HG03457 (cell line): ENCODE measurements at regions not wholly inside any gene's neighbourhood (a gene's known extent, or its start where the extent isn't known, plus 50 kb on each side); places are given as distances from the start of the nearest gene placed in this dataset.
"Not testable (repeated sequence)": the region's sequence is repeated elsewhere in the genome, so short reads cannot be mapped to it uniquely, and the experiment has no call there.

Source experiments
- ATAC-seq: cut with Tn5 transposase; IDR thresholded peaks from one replicate; pipeline ENCODE4 v1.9.1; 2021; ENCODE audit warnings: moderate number of reproducible peaks; ENCODE audit not compliant: unreplicated experiment

DNA sequence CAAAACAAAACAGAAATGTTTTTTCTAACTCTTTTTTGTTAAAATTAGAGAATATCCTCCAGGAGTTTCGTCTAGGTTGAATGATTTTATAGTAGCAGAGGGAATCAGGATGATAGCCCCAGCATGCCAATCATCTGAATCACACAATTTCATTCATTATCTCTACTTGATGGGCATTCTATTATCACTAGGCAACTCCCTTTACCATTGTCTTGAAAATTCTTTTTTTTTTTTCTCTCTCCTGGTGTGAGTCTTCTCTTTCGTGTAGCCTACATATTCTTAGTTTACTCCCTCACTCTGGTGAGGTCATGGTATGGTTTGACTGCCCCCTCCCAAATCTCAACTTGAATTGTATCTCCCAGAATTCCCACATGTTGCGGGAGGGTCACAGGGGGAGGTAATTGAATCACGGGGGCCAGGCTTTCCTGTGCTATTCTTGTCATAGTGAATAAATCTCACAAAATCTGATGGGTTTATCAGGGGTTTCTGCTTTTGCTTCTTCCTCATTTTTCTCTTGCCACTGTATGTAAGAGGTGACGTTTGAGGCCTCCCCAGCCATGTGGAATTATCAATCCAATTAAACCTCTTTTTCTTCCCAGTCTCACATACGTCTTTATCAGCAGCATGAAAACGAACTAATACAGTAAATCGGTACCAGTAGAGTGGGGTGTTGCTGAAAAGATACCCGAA is 105.0 kb downstream of the OTUD1 start:
- ATAC-seq = no peak

DNA sequence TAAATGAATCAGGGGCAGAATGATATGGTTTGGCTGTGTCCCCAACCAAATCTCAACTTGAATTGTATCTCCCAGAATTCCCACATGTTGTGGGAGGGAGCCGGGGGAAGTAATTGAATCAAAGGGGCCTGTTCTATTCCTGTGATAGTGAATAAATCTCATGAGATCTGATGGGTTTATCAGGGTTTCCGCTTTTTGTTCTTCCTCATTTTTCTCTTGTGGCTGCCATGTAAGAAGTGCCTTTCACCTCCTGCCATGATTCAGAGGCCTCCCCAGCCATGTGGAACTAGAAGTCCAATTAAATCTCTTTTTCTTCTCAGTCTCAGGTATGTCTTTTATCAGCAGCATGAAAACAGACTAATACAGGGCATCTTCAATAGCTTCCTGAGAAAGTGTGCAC is 107.0 kb downstream of the OTUD1 start:
- ATAC-seq = not testable (repeated sequence)

GRCh38 chr10:23556727-23557440 is 118.0 kb downstream of the OTUD1 start:
- no peak for ATAC-seq

DNA sequence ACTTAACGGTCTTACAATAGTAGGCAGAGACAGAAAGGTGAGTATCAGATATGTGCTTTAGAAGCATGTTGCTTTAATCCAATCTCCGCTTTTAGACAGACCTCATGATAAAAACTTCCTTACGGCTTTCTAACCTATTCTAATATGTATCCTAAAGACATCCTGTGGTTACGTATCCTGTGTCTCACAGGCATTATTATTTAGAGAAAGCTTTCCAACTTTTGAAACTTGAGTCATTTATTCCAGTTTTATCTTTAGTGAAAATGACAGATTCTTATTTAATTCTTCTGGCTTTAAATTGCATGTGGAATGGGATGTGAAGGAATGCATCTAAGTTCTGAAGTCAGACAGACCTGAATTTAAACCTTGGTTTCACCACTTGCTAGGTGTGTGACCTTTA is 118.9 kb downstream of the OTUD1 start:
- ATAC-seq = no peak

DNA sequence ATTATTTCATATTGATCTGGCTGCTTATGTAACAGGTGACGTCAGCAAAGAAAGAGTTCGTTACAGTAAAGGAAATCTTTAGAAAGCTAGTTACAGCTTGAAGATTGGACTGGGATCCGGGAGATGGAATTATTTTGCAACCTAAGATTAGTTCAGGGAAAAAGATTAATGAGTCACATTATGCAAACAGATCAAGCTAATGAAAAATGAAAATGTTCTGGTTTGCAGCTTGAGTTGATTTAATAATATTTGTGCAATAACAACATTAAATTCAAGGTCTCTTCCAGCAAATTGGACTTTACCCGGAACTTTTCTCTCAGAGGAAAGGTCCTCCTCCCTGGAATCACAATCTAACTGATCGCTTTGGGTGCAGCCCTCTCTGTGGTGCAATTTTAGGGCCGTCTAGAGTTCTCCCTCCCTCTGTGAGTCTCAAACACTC is 119.5 kb downstream of the OTUD1 start:
- ATAC-seq = no peak

DNA sequence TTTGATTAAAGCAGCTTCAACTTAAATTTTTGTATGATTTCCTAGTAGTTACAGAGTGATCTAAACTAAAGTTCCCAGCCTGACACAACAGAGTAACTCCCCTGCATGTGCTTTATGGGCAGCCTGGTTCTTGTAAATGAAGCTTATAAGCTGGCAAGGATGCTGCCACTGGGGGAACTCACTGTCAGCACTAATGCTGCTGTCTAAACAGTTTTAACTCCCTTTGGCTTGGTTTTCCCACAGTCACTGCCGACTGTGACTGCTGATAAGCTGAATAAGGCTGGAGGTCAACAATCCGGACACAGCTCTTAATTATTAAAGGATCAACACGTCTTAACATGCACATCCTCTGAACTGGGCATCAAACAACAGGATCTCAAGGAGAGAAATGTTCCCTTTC is 130.1 kb downstream of the OTUD1 start:
- ATAC-seq = no peak

- no peak for ATAC-seq
Measured at GRCh38 chr10:23571884-23572283, 133.0 kb downstream of the OTUD1 start.

- no peak for ATAC-seq
Measured at GRCh38 chr10:23581906-23582450, 143.1 kb downstream of the OTUD1 start.

- no peak for ATAC-seq
Measured at GRCh38 chr10:23584396-23584795, 145.5 kb downstream of the OTUD1 start.

DNA sequence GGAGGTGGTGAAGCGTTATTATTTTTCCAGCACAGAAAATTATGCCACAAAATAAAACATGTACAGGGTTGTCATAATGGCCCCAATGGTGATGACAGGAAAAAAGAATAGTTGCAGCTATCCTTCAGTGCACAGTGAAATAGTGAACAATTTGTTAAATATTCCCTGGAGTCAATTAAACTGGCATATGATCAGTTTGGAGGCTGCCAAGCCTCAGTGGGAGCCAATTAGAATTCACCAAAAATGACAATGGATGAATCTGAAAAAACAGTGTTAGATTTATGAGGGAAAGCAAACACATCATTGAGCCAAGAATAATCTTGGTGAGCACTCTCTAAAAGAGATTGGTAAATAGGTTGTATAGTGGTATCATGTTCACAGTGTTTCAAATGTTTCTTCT is 146.3 kb downstream of the OTUD1 start:
- ATAC-seq = no peak

DNA sequence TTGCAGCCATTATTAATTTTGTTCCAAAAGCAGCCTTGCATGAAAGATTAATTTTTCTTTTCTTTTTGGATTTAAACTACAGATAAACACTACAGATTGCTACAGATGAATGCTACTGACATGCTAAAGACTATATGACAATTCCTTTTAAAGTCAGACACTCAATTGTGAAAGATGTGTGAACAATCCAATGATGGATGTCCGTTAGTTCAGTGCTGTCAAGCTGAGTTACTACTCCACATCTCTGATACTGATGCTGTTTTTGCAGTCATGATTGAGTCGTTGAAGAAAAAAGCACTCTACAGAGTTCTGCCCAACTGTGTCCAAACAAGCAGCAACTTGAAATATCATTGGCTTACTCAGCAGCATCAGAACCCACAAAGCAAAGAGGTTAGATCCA is 146.8 kb downstream of the OTUD1 start:
- ATAC-seq = no peak

DNA sequence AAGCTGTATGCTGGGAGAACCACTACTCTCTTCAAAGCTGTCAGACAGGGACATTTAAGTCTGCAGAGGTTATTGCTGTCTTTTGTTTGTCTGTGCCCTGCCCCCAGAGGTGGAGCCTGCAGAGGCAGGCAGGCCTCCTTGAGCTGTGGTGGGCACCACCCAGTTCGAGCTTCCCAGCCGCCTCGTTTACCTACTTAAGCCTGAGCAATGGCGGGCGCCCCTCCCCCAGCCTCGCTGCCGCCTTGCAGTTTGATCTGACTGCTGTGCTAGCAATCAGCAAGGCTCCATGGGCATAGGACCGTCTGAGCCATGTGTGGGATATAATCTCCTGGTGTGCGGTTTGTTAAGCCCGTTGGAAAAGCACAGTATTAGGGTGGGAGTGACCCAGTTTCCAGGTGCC is 156.4 kb downstream of the OTUD1 start:
- not testable (repeated sequence) for ATAC-seq

DNA sequence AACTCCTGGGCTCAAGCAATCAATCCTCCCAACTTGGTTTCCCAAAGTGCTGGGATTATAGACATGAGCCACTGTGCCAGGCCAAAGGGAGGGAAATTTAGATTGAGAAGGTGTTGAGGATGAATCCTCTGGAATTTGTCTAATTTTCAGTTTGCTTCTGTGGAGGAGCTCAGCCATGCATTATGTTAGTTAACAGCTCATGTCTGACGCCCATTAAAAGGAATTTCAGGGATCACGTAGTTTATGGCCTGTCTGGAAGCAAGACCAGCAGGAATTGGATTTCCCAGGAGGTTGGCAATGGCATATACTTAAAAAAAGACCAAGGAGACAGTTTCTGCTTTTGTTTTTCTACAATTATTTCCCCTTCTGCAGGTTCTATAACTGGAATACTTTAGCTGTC is 165.7 kb downstream of the OTUD1 start:
- ATAC-seq = no peak

- no peak for ATAC-seq
Measured at GRCh38 chr10:23606456-23606855, 167.6 kb downstream of the OTUD1 start.

DNA sequence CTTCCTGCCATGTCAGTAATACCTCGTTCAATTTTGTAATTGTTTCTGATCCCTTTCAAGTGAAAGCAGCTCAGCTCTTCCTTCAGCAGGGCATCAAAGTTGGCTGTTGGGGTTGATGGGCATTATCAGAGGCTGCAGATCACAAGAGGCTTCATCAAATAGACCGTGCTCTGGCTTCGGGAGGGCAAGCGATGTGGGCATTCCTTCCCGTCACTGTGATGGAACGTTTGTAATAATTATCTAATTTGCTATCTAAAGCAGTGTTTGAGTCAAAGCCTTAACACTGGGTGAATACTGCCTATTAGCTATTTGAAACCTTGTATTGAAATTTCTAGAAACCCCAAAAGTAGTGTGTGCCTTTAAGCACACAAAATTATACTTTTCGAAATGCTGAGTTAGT is 170.1 kb downstream of the OTUD1 start:
- ATAC-seq = no peak

GRCh38 chr10:23610626-23611307 is 171.9 kb downstream of the OTUD1 start:
- no peak for ATAC-seq

DNA sequence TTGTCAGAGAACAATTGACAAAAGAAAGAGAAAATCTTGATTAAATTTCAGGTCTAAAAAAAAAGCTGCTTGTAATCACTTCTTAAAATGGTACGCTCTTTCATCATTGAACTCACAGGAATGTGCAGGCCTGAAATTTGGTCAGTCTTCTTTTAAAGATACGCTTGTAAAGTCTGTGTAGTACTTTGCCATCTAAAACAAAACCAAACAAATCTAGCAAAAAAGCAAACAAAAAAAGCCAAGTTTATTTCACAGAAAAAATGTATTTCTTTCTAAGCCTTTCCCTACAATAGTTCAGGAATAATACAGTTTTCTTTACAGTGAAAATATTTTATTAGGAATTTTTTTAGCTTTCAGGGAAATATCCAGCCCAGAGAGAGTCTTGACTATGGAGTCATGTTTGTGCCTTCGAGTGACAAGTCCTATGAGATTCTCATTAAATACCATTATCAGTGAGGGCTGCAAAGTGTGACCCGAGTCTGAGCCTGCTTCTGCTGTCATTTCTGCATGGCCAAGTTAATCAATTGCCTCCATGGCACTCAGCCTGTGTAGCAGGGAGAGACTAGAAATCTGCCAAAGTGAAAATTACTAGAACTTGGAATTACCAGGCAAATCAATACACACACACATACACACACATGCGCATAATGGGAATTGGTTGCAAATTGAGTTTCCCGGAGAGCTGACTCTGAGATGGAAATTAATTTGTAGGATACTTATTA is 172.6 kb downstream of the OTUD1 start:
- ATAC-seq = no peak

DNA sequence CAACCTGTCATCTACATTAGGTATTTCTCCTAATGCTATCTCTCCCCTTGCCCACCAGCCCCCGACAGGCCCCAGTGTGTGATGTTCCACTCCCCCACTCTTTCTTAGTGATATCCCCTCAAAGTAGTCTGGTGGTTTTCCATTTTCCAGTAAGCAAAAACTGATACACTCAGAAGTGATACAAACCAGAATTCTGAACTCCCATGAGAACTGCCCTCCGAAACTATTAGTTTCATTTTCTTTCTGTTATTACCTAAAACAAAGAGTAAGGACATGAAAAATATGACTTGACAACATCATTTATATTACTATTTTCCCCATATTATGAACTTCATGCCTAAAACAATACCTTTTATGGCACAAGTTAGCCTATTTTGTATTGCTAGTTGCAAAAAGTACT is 175.0 kb downstream of the OTUD1 start:
- no peak for ATAC-seq

DNA sequence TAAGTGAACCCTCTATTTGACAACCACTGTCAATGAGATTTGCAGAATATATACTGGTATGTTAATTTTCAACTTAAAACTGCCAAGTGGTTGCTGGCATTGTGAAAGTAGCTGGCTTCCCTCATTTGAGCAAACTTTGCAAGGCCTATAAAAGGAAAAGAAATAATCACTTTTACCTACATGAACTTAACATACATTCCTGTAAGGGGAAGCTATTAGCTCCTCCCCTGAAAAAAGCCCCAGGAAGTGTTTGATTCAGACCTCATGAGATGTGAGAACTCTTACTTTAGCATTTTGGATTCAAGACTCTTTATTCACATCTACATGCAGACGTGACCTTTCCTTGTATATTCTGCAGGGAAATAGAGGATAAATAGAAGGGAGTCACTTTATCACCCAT is 175.6 kb downstream of the OTUD1 start:
- ATAC-seq = no peak

- ATAC-seq = no peak
Measured at GRCh38 chr10:23630376-23630775, 191.5 kb downstream of the OTUD1 start.

DNA sequence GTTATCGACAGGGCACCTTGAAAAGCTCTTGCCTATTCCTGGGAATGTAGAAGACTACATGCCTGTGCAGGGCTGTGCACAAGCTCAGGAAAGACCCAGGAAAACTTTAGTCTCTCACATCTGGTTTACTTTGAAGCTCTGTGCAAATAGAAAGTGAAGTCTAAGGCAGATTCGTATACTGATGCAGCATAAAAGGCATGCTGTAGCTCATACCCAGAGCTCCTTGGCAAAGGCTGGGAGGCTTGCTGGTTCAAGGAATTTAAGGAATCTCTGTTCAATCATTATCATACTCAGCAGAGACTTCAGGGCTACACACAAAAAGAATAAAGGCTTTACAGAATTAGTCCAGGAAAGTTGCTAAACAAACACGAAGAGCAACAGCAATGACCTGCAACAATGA is 192.0 kb downstream of the OTUD1 start:
- no peak for ATAC-seq
